Peyer's patch (tissue), 4 donors: ENCODE measurements at regions not wholly inside any gene's neighbourhood (a gene's known extent, or its start where the extent isn't known, plus 50 kb on each side); places are given as distances from the start of the nearest gene placed in this dataset.

ENCODE experiments used
- DNase-seq, 3 donors: peaks; one replicate each; pipeline ENCODE4 v3.0.0-alpha.2; 2017 to 2019
- H3K27ac ChIP-seq, 4 donors: fragments of 200-600 bp; sonication (generic); one replicate each; pipeline ENCODE4 v1.5.1; 2016 to 2019
- H3K27me3 ChIP-seq, 2 donors: fragments of 200-600 bp; sonication (generic); one replicate each; pipeline ENCODE4 v1.5.1; 2019
- H3K36me3 ChIP-seq, 3 donors: fragments of 200-600 bp; sonication (generic); one replicate each; pipeline ENCODE4 v1.5.1; 2016 to 2019
- H3K4me1 ChIP-seq, 4 donors: fragments of 200-600 bp; sonication (generic); one replicate each; pipeline ENCODE4 v1.5.1; 2016 to 2019
- H3K4me3 ChIP-seq, 4 donors: fragments of 200-600 bp; sonication (generic); 1 replicate in 3 of 4; 2 replicates in 1 of 4; pipeline ENCODE4 v1.5.1; 2016 to 2019; ENCODE audit warnings: mild to moderate bottlenecking in 1 of 4
- H3K9me3 ChIP-seq, 4 donors: fragments of 200-600 bp; sonication (generic); one replicate each; pipeline ENCODE4 v1.5.1; 2016 to 2019; ENCODE audit warnings: mild to moderate bottlenecking in 1 of 4
- POLR2A ChIP-seq, 2 donors: fragments of 450-650 bp; IDR thresholded peaks; one replicate each; pipeline ENCODE4 v1.5.1; 2017; ENCODE audit warnings: antibody characterized with exemption in 2 of 2, mild to moderate bottlenecking in 2 of 2, moderate library complexity in 2 of 2
- TF ChIP-seq, protein P1 (sequence below), 6 experiments: fragments of 450-650 bp in 4 of 6; fragments of 200-600 bp in 2 of 6; sonication (generic) in 1 of 6; IDR thresholded peaks; one replicate each; pipeline ENCODE4 v1.5.1; 2017 to 2019; ENCODE audit warnings: antibody characterized with exemption in 6 of 6, mild to moderate bottlenecking in 3 of 6, moderate library complexity in 1 of 6

DNA sequence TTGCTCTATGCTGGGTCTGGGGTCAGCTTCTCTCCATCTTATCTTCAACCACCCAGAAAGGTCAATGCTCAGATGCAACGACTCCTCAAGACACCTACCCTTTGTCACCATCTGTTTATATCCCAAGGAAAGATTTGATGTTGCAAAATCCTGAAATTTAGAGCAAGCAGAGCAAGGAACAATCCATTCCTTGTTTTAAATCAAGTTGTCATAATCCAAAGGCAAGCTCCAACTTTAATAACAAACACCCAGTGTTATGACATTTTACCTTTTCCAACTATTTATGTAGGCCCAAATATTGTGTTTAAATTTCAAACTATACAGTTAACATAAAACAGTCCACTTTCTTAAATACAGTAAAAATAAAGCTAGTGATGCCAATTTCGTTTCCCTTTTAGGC is 116.5 kb upstream of the LRIG1 start:
- no peak for TF ChIP-seq POLR2A (IDR thresholded peaks at IDR 0.05)
- TF ChIP-seq, protein P1, sequence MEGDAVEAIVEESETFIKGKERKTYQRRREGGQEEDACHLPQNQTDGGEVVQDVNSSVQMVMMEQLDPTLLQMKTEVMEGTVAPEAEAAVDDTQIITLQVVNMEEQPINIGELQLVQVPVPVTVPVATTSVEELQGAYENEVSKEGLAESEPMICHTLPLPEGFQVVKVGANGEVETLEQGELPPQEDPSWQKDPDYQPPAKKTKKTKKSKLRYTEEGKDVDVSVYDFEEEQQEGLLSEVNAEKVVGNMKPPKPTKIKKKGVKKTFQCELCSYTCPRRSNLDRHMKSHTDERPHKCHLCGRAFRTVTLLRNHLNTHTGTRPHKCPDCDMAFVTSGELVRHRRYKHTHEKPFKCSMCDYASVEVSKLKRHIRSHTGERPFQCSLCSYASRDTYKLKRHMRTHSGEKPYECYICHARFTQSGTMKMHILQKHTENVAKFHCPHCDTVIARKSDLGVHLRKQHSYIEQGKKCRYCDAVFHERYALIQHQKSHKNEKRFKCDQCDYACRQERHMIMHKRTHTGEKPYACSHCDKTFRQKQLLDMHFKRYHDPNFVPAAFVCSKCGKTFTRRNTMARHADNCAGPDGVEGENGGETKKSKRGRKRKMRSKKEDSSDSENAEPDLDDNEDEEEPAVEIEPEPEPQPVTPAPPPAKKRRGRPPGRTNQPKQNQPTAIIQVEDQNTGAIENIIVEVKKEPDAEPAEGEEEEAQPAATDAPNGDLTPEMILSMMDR (IDR thresholded peaks at IDR 0.05), result no peak
- Histone ChIP-seq H3K27ac (no peak overlapping the region), H3K27me3 (no peaks in the 10 kb centered on the region), H3K9me3 (no peaks in the 10 kb centered on the region), H3K4me3 (no peak overlapping the region), H3K36me3 (no peaks in the 10 kb centered on the region), H3K4me1 (peaks cover 0 to 4% (median under 1%) of the 10 kb centered on the region in 4 donors)
- no peak for DNase-seq

DNA sequence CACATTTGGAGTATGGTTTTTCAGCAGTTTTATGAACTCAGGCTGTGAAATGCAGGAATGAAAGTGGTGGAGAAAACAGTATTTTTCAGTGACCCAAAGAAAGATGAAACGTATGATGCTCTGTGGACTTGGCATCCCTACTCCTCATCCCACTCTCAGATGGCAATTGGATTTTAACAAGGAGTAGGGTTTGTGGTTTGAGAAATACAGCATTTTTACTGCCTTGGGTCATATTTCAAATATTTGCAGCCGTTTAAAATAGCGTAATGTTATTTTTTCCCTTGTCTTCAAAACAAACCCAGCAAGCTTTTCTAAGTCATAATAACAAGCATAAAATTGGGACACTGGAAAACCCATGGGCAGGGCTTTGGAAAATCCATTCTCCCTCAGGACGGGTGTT is 117.2 kb upstream of the LRIG1 start:
- Histone ChIP-seq H3K27ac (no peak overlapping the region), H3K27me3 (no peaks in the 10 kb centered on the region), H3K4me3 (no peak overlapping the region), H3K36me3 (no peaks in the 10 kb centered on the region), H3K9me3 (no peaks in the 10 kb centered on the region), H3K4me1 (peaks cover 0 to 9% (median 2%) of the 10 kb centered on the region in 4 donors)
- no peak for TF ChIP-seq POLR2A (IDR thresholded peaks at IDR 0.05)
- TF ChIP-seq, protein P1 (IDR thresholded peaks at IDR 0.05), result no peak
- no peak for DNase-seq

DNA sequence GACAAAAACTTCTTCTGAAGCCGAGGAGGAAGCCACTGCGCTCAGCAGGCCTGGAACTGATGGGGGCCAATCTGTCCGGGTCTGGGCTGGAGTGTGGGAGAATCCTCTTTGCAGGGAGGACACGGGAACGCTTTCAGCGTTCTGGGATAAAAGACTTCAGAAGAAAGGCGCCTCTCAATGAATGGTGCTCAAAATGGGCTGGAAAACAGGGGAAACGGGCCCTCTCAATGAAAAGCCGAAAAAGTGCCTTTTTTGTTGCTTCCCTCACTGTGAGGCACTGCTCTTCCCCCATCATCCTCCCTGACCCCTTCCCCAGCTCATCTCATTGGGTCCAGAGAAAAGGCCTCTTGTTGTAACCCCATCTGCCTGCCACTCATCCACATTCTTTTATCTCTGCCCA is 119.5 kb upstream of the LRIG1 start:
- TF ChIP-seq, protein P1 (IDR thresholded peaks at IDR 0.05), result no peak
- TF ChIP-seq POLR2A (IDR thresholded peaks at IDR 0.05), result no peak
- Histone ChIP-seq H3K27ac (no peak overlapping the region), H3K36me3 (no peaks in the 10 kb centered on the region), H3K4me3 (no peak overlapping the region), H3K27me3 (no peaks in the 10 kb centered on the region), H3K4me1 (peaks cover 0 to 9% (median 2%) of the 10 kb centered on the region in 4 donors), H3K9me3 (no peaks in the 10 kb centered on the region)
- DNase-seq, result no peak

DNA sequence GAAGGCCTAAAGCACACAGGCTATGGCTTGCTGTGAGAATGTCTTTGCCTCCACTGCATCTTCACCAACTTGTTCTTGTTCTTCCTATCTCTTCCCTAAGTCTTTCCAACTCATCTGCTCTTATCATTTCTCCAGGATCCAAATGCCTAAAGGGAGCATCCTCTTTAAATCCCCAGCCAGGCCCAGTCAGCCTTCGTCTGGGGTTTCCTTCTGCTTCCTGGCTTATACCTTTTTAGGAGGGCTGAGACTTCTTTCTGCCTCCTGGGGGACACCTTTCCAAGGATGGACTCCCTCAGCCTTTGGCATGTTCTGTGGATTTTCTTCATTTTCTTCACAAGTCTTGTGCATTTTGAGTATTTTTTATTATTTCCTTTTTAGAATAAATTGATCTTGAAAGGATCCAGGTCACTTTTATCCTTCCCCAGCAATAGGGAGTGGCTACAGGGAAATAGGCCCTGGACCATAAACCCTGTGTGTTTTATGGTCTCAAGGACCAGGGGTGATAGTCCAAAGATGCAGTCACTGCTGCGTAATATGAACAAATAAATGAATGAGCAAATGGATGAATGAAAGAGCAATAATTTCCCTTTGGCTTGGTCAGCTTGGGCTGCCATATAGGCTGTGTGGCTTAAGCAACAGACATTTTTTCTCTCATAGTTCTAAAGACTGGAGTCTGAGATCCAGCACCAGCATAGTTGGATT is 122.1 kb upstream of the LRIG1 start:
- Histone ChIP-seq H3K4me3 (no peak overlapping the region), H3K9me3 (no peaks in the 10 kb centered on the region), H3K27ac (peak overlapping the region in 1 of 4 donors; percentile 68), H3K27me3 (no peaks in the 10 kb centered on the region), H3K36me3 (no peaks in the 10 kb centered on the region), H3K4me1 (peaks cover 0 to 9% (median 2%) of the 10 kb centered on the region in 4 donors)
- DNase-seq, result peak in 1 of 3 donors; percentile 69
- no peak for TF ChIP-seq POLR2A (IDR thresholded peaks at IDR 0.05)
- TF ChIP-seq, protein P1 (IDR thresholded peaks at IDR 0.05), result no peak

DNA sequence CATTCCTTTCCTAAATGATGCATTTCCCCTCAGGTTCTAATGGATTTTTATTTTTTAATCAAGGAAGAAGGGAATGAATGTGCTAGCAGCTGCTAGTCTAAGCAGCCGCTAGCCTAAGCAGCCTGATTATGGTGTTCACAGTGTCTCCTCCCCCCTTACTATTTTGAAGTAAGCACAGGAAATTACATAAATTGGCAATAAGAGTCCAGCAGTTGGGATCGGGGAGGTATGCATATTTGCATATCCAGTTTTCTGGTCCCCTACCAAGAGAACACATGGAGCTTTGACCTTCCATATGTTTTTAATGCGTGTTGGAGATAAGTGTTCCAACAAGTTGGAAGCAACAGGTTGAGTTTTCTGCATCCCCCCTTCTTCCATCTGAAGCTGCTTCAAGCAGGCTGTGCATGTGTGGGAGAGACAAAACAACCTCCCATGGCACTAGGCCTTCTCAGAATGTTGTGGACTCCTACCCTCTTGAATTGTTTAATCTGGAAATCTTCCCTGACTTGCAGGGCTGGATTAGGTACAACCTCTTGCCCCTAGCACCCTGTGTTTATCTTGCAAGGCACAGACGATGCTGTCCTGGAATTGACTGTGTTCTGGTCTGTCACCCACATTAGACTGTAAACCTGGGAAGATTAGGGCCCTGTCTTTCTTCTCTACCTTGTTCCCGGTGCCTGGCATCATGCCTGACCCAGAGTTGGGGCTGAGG is 124.8 kb upstream of the LRIG1 start:
- DNase-seq, result no peak
- TF ChIP-seq POLR2A (IDR thresholded peaks at IDR 0.05), result no peak
- TF ChIP-seq, protein P1 (IDR thresholded peaks at IDR 0.05), result no peak
- H3K4me3 ChIP-seq, result no peak overlapping the region
- no peaks in the 10 kb centered on the region for H3K27me3 ChIP-seq
- H3K4me1 ChIP-seq, result peaks cover 0 to 9% (median 2%) of the 10 kb centered on the region in 4 donors
- H3K36me3 ChIP-seq, result no peaks in the 10 kb centered on the region
- H3K9me3 ChIP-seq, result no peaks in the 10 kb centered on the region
- no peak overlapping the region for H3K27ac ChIP-seq
